ENCODE measurements at regions not wholly inside any gene's neighbourhood (a gene's known extent, or its start where the extent isn't known, plus 50 kb on each side); places are given as distances from the start of the nearest gene placed in this dataset.

- TF ChIP-seq, protein P1, sequence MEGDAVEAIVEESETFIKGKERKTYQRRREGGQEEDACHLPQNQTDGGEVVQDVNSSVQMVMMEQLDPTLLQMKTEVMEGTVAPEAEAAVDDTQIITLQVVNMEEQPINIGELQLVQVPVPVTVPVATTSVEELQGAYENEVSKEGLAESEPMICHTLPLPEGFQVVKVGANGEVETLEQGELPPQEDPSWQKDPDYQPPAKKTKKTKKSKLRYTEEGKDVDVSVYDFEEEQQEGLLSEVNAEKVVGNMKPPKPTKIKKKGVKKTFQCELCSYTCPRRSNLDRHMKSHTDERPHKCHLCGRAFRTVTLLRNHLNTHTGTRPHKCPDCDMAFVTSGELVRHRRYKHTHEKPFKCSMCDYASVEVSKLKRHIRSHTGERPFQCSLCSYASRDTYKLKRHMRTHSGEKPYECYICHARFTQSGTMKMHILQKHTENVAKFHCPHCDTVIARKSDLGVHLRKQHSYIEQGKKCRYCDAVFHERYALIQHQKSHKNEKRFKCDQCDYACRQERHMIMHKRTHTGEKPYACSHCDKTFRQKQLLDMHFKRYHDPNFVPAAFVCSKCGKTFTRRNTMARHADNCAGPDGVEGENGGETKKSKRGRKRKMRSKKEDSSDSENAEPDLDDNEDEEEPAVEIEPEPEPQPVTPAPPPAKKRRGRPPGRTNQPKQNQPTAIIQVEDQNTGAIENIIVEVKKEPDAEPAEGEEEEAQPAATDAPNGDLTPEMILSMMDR (IDR thresholded peaks at IDR 0.05; ENCODE audit: insufficient read depth, low read depth, low read length), result no peak
- no peak for TF ChIP-seq EZH2 (IDR thresholded peaks at IDR 0.05; ENCODE audit: insufficient read depth, low read length)
Measured at GRCh38 chr7:96831446-96831845, 121.8 kb upstream of the SEM1 start.
